ENCODE measurements at regions not wholly inside any gene's neighbourhood (a gene's known extent, or its start where the extent isn't known, plus 50 kb on each side); places are given as distances from the start of the nearest gene placed in this dataset.
"Not testable (repeated sequence)": the region's sequence is repeated elsewhere in the genome, so short reads cannot be mapped to it uniquely, and the experiment has no call there.

GRCh38 chr7:149600669-149601330 is 103.2 kb upstream of the ZNF746 start:
- DNase-seq = not testable (repeated sequence)

- no peak for DNase-seq
These were observed 102.1 kb upstream of the ZNF746 start for GRCh38 chr7:149599636-149600206.

DNA sequence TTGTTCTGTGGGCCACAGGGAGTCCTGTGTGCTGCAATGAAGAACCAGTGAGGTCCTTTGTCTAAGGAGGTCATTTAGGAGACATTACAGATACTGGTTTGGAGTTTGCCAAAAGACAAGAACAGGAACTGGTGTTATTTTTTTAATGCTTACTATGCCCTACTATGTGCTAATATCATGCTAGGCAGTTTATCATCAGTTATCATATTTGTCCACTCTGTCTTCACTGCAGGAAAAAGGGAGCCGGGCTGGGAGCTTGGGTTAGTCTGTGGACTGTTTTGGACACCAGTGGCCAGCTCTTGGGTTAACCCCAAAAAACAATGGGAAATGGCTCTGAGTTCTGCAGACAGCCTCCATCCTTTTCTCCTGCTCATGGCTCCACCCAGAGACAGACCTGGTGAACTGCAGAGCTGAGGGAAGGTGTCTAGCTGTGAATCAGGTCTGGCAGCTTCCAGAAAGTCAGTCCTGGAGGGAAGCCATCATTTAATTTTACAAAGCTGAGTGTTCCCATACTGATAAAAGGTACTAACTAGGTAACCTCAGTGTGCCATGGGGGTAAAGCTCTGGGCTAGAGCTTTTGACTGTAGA is 101.2 kb upstream of the ZNF746 start:
- DNase-seq = no peak

GRCh38 chr7:149597789-149598188 is 100.2 kb upstream of the ZNF746 start:
- DNase-seq = not testable (repeated sequence)

DNA sequence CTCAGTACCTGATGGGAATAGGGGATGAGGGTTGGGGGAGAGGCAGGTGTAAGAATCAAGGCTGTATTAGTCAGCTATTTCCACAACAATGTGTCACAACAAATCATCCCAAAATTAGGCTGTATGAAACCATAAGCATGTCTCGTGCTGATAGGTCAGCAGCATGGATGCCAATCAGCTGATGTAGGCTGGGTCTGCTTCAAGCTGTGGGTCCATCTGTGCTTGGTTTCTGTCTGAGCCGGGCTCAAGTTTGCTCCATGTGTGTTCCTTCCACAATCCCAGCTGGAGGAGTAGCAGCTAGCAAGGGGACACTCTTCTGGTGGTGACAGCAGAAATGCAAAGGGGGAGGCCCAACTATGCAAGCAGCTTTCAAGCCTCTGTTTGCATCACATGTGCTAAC is 97.9 kb upstream of the ZNF746 start:
- DNase-seq = no peak

DNA sequence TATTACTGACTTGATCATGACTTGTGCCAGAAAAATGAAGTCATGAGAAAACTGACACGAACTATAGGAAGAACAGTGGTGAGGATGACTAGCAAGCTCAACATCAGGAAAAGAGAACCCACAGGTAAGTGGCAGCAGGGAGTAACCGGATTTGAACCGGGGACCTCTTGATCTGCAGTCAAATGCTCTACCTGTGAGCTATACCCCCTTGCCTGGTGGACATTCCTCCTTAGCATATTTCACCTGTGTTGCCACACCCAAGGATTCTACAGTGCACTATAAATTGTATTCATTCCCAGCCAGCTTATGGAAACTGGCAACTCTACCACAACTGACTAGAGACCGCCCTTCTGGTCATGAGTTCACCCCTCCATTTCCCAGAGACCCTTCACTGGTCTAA is 97.5 kb upstream of the ZNF746 start:
- DNase-seq = no peak

GRCh38 chr7:149588930-149589329 is 91.3 kb upstream of the ZNF746 start:
- DNase-seq = no peak

- DNase-seq = peak; percentile 25
These were observed 89.3 kb upstream of the ZNF746 start for GRCh38 chr7:149586646-149587645.

- no peak for DNase-seq
These were observed 86.9 kb upstream of the ZNF746 start for GRCh38 chr7:149584530-149584929.

GRCh38 chr7:149584009-149584408 is 86.4 kb upstream of the ZNF746 start:
- DNase-seq = no peak

GRCh38 chr7:149580328-149580727 is 82.7 kb upstream of the ZNF746 start:
- no peak for DNase-seq

DNA sequence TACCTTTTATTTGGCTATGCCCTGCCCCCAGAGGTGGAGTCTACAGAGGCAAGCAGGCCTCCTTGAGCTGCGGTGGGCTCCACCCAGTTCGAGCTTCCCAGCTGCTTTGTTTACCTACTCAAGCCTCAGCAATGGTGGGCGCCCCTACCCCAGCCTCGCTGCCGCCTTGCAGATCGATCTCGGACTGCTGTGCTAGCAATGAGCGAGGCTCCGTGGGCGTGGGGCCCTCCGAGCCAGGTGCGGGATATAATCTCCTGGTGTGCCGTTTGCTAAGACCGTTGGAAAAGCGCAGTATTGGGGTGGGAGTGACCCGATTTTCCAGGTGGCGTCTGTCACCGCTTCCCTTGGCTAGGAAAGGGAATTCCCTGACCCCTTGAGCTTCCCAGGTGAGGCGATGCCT is 81.8 kb upstream of the ZNF746 start:
- not testable (repeated sequence) for DNase-seq

DNA sequence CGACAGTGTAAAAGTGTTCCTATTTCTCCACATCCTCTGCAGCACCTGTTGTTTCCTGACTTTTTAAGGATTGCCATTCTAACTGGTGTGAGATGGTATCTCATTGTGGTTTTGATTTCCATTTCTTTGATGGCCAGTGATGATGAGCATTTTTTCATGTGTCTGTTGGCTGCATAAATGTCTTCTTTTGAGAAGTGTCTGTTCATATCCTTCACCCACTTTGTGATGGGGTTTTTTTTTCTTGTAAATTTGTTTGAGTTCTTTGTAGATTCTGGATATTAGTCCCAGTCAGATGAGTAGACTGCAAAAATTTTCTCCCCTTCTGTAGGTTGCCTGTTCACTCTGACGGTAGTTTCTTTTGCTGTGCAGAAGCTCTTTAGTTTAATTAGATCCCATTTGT is 76.8 kb upstream of the ZNF746 start:
- DNase-seq = not testable (repeated sequence)

GRCh38 chr7:149573519-149573918 is 75.9 kb upstream of the ZNF746 start:
- DNase-seq = no peak

GRCh38 chr7:149572920-149573319 is 75.3 kb upstream of the ZNF746 start:
- not testable (repeated sequence) for DNase-seq

- DNase-seq = no peak
These were observed 73.2 kb upstream of the ZNF746 start for GRCh38 chr7:149570784-149571183.

GRCh38 chr7:149569726-149570422 is 72.3 kb upstream of the ZNF746 start:
- no peak for DNase-seq

- DNase-seq = no peak
These were observed 71.6 kb upstream of the ZNF746 start for GRCh38 chr7:149569025-149569725.

DNA sequence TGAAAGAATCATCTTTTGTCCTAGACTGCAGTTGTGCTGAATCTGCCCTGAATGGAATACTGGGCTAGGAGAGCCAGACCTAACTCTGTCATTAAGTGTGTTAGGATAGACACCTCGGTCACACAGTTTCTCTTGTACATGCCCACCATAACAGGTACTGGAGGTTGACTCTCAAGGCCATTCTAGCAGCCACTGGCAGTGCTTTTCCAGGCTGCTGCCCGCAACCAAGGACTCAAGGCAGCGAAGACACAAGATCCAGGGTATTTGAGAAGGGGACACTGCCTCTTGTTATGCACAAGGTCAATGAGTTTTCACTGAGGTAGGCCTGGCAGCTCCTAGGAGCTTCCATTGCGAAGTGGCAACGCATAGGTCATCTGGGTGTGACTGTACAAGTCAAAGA is 70.6 kb upstream of the ZNF746 start:
- no peak for DNase-seq

GRCh38 chr7:149566103-149566502 is 68.5 kb upstream of the ZNF746 start:
- no peak for DNase-seq

- DNase-seq = no peak
These were observed 67.4 kb upstream of the ZNF746 start for GRCh38 chr7:149565096-149565382.

Data from skin of body (tissue), 1 donor.